ENCODE measurements at regions not wholly inside any gene's neighbourhood (a gene's known extent, or its start where the extent isn't known, plus 50 kb on each side); places are given as distances from the start of the nearest gene placed in this dataset.

- Mint-ChIP-seq H3K36me3 (ENCODE audit: insufficient read depth) (no peaks in the 10 kb centered on the region), H3K27me3 (peaks cover 0 to 33% of the 10 kb centered on the region in 2 donors), H3K4me1 (ENCODE audit: low read depth in 2 of 2) (no peaks in the 10 kb centered on the region), H3K27ac (no peak overlapping the region), H3K9me3 (no peaks in the 10 kb centered on the region), H3K4me3 (no peak overlapping the region)
- no peak for ATAC-seq (replicated peaks)
- no peak for DNase-seq
These were observed 132.5 kb upstream of the PRLR start for GRCh38 chr5:35362772-35363171.

- H3K27me3 Mint-ChIP-seq, result peaks cover 5 to 29% of the 10 kb centered on the region in 2 donors
- no peaks in the 10 kb centered on the region for H3K4me1 Mint-ChIP-seq (ENCODE audit: low read depth in 2 of 2)
- H3K27ac Mint-ChIP-seq, result no peak overlapping the region
- ATAC-seq (replicated peaks), result no peak
- no peak for DNase-seq
- H3K36me3 Mint-ChIP-seq (ENCODE audit: insufficient read depth), result no peaks in the 10 kb centered on the region
- H3K9me3 Mint-ChIP-seq, result peaks cover 0 to 1% of the 10 kb centered on the region in 2 donors
- H3K4me3 Mint-ChIP-seq, result no peak overlapping the region
These were observed 130.4 kb upstream of the PRLR start for GRCh38 chr5:35360671-35361070.

GRCh38 chr5:35359859-35360258 lies 129.6 kb upstream of the PRLR start:
- no peaks in the 10 kb centered on the region for H3K4me1 Mint-ChIP-seq (ENCODE audit: low read depth in 2 of 2)
- no peak for ATAC-seq (replicated peaks)
- H3K27me3 Mint-ChIP-seq, result peaks cover 5 to 29% of the 10 kb centered on the region in 2 donors
- H3K4me3 Mint-ChIP-seq, result no peak overlapping the region
- H3K27ac Mint-ChIP-seq, result no peak overlapping the region
- no peaks in the 10 kb centered on the region for H3K36me3 Mint-ChIP-seq (ENCODE audit: insufficient read depth)
- peaks cover 0 to 1% of the 10 kb centered on the region in 2 donors for H3K9me3 Mint-ChIP-seq
- no peak for DNase-seq

- DNase-seq, result no peak
These were observed 127.7 kb upstream of the PRLR start for GRCh38 chr5:35357973-35358372.

DNA sequence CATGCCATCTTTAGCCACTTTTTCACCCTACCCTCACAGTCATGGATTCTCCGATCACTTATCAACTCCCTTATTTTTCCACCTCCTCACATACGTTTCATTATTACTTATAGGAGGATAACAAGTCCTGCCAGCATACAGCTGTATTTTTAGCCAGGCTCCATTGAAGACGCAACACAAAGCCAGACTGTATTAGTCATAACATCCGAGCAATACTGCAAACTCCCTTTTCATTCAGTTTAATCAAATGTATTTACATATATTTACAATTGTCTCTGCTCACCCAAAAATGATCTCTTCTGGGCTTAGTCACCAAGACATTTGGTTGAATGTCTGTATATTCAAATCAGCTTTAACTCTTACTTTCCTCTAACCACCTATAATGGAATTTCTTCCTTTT lies 126.4 kb upstream of the PRLR start:
- Mint-ChIP-seq H3K4me3 (no peak overlapping the region), H3K36me3 (ENCODE audit: insufficient read depth) (peaks cover 3% of the 10 kb centered on the region), H3K27me3 (peaks cover 5 to 18% of the 10 kb centered on the region in 2 donors)

More at GRCh38 chr5:35357973-35358372, 127.7 kb upstream of the PRLR start:
- peaks cover 0 to 1% of the 10 kb centered on the region in 2 donors for H3K9me3 Mint-ChIP-seq
- H3K4me1 Mint-ChIP-seq (ENCODE audit: low read depth in 2 of 2), result no peaks in the 10 kb centered on the region
- H3K27me3 Mint-ChIP-seq, result peaks cover 5 to 29% of the 10 kb centered on the region in 2 donors
- H3K36me3 Mint-ChIP-seq (ENCODE audit: insufficient read depth), result peaks cover 3% of the 10 kb centered on the region
- no peak for ATAC-seq (replicated peaks)
- H3K27ac Mint-ChIP-seq, result no peak overlapping the region
- H3K4me3 Mint-ChIP-seq, result no peak overlapping the region

DNA sequence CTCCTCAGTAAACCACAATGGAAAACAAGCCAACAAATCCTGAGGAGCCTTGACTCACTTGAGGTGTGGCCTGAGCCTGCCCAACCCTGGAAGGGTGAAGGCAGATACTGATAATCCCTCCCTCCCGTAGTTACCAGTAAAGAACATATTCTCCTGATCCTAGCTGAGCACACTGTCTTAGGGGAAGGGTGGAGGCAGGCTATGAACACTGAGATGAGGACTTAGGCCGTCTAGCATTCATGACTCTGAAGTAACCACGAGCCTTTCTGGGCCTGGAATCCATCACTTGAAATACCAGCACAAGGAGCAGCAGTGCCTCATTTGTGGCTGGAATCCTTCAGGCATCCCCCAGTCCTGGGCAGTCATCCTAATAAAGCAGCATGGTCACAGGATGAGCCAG lies 124.5 kb upstream of the PRLR start:
- no peak overlapping the region for H3K4me3 Mint-ChIP-seq
- H3K36me3 Mint-ChIP-seq (ENCODE audit: insufficient read depth), result peaks cover 3% of the 10 kb centered on the region
- ATAC-seq (replicated peaks) (no peak), DNase-seq (no peak)
- H3K27me3 Mint-ChIP-seq, result peaks cover 5 to 15% of the 10 kb centered on the region in 2 donors
- H3K9me3 Mint-ChIP-seq, result peaks cover 14 to 15% of the 10 kb centered on the region in 2 donors
- no peak overlapping the region for H3K27ac Mint-ChIP-seq
- no peaks in the 10 kb centered on the region for H3K4me1 Mint-ChIP-seq (ENCODE audit: low read depth in 2 of 2)

More for the DNA sequence above, 126.4 kb upstream of the PRLR start:
- DNase-seq, result no peak
- no peak for ATAC-seq (replicated peaks)
- Mint-ChIP-seq H3K4me1 (ENCODE audit: low read depth in 2 of 2) (no peaks in the 10 kb centered on the region), H3K27ac (no peak overlapping the region), H3K9me3 (peaks cover 4 to 7% of the 10 kb centered on the region in 2 donors)

GRCh38 chr5:35345222-35345621 lies 114.9 kb upstream of the PRLR start:
- H3K4me3 Mint-ChIP-seq, result no peak overlapping the region
- no peaks in the 10 kb centered on the region for H3K36me3 Mint-ChIP-seq (ENCODE audit: insufficient read depth)
- no peaks in the 10 kb centered on the region for H3K27me3 Mint-ChIP-seq
- ATAC-seq (replicated peaks) (no peak), DNase-seq (no peak)
- H3K27ac Mint-ChIP-seq, result no peak overlapping the region
- peaks cover 0 to 14% of the 10 kb centered on the region in 2 donors for H3K9me3 Mint-ChIP-seq
- no peaks in the 10 kb centered on the region for H3K4me1 Mint-ChIP-seq (ENCODE audit: low read depth in 2 of 2)

DNA sequence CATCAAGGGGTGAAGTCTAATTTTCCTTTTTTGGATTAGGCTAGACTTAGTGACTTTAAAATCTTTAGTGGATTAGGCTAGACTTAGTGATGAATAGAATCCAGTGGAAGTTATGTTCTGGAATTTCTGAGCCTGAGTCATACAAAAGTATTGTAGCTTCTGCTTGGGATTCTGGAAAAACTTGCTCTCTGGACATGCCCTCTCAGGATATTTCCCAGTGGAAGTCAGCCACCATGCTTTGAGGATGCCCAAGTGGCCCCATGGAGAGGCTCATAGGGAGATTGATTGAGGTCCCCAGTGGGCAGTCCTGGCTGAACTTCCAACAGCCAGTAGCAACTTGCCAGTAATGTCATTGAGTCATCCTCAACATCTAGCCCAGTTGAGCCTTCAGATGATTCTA lies 112.4 kb upstream of the PRLR start:
- DNase-seq, result no peak
- ATAC-seq (replicated peaks), result no peak
- peaks cover 0 to 12% of the 10 kb centered on the region in 2 donors for H3K9me3 Mint-ChIP-seq
- H3K27me3 Mint-ChIP-seq, result no peaks in the 10 kb centered on the region
- no peak overlapping the region for H3K27ac Mint-ChIP-seq
- H3K36me3 Mint-ChIP-seq (ENCODE audit: insufficient read depth), result no peaks in the 10 kb centered on the region
- no peak overlapping the region for H3K4me3 Mint-ChIP-seq
- no peaks in the 10 kb centered on the region for H3K4me1 Mint-ChIP-seq (ENCODE audit: low read depth in 2 of 2)

DNA sequence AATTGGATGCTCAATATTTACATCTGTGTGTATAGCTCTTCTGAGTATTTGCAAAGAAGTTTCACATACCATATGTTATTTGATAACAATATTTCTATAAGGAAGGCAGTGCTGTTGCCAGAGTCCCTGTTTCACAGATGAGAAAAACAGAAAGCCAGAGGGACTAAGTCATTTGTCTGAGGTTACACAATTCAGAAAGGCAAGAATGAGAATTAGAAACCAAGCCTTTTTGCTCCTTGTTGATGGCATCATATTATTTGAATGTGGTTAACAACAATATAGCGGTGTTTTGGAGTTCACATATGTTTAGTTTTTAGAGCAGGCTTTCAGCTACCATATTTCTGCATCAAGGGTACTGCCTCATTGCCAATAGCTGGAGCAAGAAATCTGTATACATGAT lies 110.9 kb upstream of the PRLR start:
- no peaks in the 10 kb centered on the region for H3K27me3 Mint-ChIP-seq
- H3K4me1 Mint-ChIP-seq (ENCODE audit: low read depth in 2 of 2), result no peaks in the 10 kb centered on the region
- no peak for DNase-seq
- H3K9me3 Mint-ChIP-seq, result peaks cover 0 to 6% of the 10 kb centered on the region in 2 donors
- H3K27ac Mint-ChIP-seq, result no peak overlapping the region
- no peaks in the 10 kb centered on the region for H3K36me3 Mint-ChIP-seq (ENCODE audit: insufficient read depth)
- no peak for ATAC-seq (replicated peaks)
- no peak overlapping the region for H3K4me3 Mint-ChIP-seq

DNA sequence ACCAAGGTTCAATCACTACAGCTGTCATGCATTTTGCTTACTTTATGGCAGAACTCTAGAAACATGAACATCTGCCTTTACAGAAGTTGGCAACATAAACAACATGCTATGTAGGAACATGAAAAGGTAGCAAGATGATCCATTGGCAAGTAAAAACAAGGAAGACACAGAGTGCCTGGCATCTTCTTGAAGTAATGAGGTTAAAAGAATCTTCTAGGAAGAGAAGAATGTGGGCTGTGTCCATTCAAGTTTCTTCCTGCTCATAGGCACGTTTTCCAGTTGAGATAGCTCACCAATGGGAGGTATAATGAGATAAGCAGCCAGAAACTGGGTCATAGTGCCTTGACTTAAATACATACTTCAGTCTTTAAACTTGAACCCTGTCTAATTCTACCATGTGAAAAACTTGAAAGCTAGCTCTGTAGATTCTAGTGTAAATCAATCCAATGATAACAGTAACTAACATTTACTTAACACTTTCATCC lies 109.4 kb upstream of the PRLR start:
- Mint-ChIP-seq H3K27ac (no peak overlapping the region), H3K4me3 (no peak overlapping the region), H3K27me3 (peaks cover 0 to 7% of the 10 kb centered on the region in 2 donors), H3K9me3 (peaks cover 0 to 2% of the 10 kb centered on the region in 2 donors), H3K36me3 (ENCODE audit: insufficient read depth) (no peaks in the 10 kb centered on the region), H3K4me1 (ENCODE audit: low read depth in 2 of 2) (no peaks in the 10 kb centered on the region)
- no peak for DNase-seq
- no peak for ATAC-seq (replicated peaks)

DNA sequence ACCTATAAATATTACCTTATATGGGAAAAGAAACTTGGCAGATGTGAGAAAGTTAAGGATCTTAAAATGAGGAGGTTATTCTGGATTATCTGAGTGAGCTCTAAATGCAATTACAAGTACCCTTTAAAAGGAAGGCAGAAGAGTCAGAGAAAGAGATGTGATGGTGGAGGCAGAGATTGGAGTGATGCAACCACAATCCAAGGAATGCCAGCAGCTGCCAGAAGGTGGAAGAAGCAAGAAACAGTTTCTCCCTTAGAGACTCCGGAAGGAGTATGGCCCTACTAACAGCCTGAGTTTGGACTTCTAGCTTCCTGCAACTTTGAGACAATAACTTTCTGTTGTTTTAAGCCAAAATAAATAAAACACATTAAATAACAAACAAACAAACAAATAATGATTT lies 108.7 kb upstream of the PRLR start:
- Mint-ChIP-seq H3K27ac (no peak overlapping the region), H3K9me3 (peaks cover 0 to 2% of the 10 kb centered on the region in 2 donors), H3K36me3 (ENCODE audit: insufficient read depth) (no peaks in the 10 kb centered on the region), H3K4me3 (no peak overlapping the region), H3K4me1 (ENCODE audit: low read depth in 2 of 2) (no peaks in the 10 kb centered on the region), H3K27me3 (peaks cover 0 to 7% of the 10 kb centered on the region in 2 donors)
- ATAC-seq (replicated peaks) (no peak), DNase-seq (no peak)

GRCh38 chr5:35338157-35338453 lies 107.8 kb upstream of the PRLR start:
- DNase-seq (no peak), ATAC-seq (replicated peaks) (no peak)
- Mint-ChIP-seq H3K27ac (no peak overlapping the region), H3K36me3 (ENCODE audit: insufficient read depth) (no peaks in the 10 kb centered on the region), H3K9me3 (no peaks in the 10 kb centered on the region), H3K4me3 (no peak overlapping the region), H3K4me1 (ENCODE audit: low read depth in 2 of 2) (no peaks in the 10 kb centered on the region), H3K27me3 (peaks cover 0 to 7% of the 10 kb centered on the region in 2 donors)

DNA sequence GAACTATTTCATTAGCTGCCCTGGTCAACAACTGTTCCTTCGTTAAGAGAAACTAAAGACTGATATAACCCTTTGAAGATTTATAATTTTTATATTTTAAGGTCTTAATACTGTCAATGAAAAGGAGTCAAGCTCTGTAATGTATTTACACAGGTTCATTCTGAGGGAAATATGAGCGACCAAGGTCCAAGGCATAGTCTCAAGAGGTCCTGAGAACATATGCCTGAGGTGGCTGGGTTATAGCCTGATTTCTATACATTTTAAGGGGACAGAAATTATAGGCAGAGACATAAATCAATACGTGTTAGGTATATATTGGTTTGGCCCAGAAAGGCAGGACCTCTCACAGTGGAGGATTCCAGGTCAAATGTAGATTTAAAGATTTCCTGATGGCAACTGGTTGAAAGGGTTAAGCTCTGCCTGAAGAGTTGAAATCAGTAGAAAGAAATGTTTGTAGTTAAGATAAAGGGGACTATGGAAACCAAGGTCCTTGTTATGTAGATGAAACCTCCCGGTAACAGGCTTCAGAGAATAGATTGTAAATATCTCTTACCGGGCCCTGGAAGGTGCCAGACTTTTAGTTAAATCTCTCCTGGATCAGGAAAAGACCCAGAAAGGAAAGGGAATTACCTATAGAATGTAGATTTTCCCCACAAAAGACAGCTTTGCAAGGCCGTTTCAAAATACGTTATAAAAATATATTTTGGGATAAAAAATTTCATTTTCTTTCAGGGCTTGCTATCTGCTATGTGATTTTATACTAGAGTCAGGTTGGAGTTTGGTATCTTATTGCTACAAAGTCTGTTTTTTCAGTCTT lies 107.3 kb upstream of the PRLR start:
- ATAC-seq (replicated peaks) (no peak), DNase-seq (no peak)
- Mint-ChIP-seq H3K4me1 (ENCODE audit: low read depth in 2 of 2) (no peaks in the 10 kb centered on the region), H3K4me3 (no peak overlapping the region), H3K9me3 (no peaks in the 10 kb centered on the region), H3K27ac (no peak overlapping the region), H3K36me3 (ENCODE audit: insufficient read depth) (no peaks in the 10 kb centered on the region), H3K27me3 (peaks cover 0 to 7% of the 10 kb centered on the region in 2 donors)

- Mint-ChIP-seq H3K4me1 (ENCODE audit: low read depth in 2 of 2) (no peaks in the 10 kb centered on the region), H3K4me3 (no peak overlapping the region), H3K27me3 (peaks cover 0 to 7% of the 10 kb centered on the region in 2 donors), H3K36me3 (ENCODE audit: insufficient read depth) (no peaks in the 10 kb centered on the region), H3K27ac (no peak overlapping the region), H3K9me3 (no peaks in the 10 kb centered on the region)
- no peak for ATAC-seq (replicated peaks)
- no peak for DNase-seq
These were observed 105.9 kb upstream of the PRLR start for GRCh38 chr5:35336230-35336629.

Measured in effector memory CD8-positive, alpha-beta T cell (primary cell).